ENCODE measurements at regions not wholly inside any gene's neighbourhood (a gene's known extent, or its start where the extent isn't known, plus 50 kb on each side); places are given as distances from the start of the nearest gene placed in this dataset.
"Not testable (repeated sequence)": the region's sequence is repeated elsewhere in the genome, so short reads cannot be mapped to it uniquely, and the experiment has no call there.

- H3K36me3 Mint-ChIP-seq (ENCODE audit: insufficient read depth in 2 of 2); H3K27ac Mint-ChIP-seq; DNase-seq; ATAC-seq (replicated peaks in 1 of 2); H3K4me1 Mint-ChIP-seq (ENCODE audit: low read depth); H3K27me3 Mint-ChIP-seq (ENCODE audit: low read depth); H3K9me3 Mint-ChIP-seq; H3K4me3 Mint-ChIP-seq: not testable (repeated sequence)
These were observed 3947.8 kb upstream of the TPTE start for GRCh38 chr21:6573576-6573975.

GRCh38 chr21:6579801-6580200 is 3941.6 kb upstream of the TPTE start:
- H3K36me3 Mint-ChIP-seq (ENCODE audit: insufficient read depth in 2 of 2); H3K4me3 Mint-ChIP-seq; H3K4me1 Mint-ChIP-seq (ENCODE audit: low read depth); ATAC-seq (replicated peaks in 1 of 2); H3K9me3 Mint-ChIP-seq; H3K27me3 Mint-ChIP-seq (ENCODE audit: low read depth); H3K27ac Mint-ChIP-seq; DNase-seq: not testable (repeated sequence)
